ENCODE measurements at regions not wholly inside any gene's neighbourhood (a gene's known extent, or its start where the extent isn't known, plus 50 kb on each side); places are given as distances from the start of the nearest gene placed in this dataset.
"Not testable (repeated sequence)": the region's sequence is repeated elsewhere in the genome, so short reads cannot be mapped to it uniquely, and the experiment has no call there.

DNA sequence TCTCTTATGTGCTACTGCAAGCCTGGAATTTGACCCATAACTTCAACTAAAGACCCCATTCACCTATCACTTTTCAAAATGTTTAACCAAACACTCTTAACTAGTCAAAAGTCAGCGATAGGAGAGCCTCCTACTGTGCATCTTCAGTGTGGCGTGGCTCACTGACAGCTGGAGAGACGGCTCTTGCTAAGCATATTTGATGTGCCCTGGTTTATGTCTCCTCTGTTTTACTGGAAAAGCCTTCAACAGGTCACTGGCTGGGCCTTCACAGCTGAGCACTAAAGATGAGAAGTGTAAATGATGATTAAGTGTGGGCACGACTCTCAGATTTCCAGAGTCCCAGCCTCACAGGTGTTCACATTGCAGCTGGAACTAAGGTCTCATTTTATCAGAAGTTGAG lies 472.1 kb downstream of the SEMA3D start:
- TF ChIP-seq RCOR1 (IDR thresholded peaks at IDR 0.05; ENCODE audit: low read length) (no peak), MEF2A (IDR thresholded peaks at IDR 0.05; ENCODE audit: borderline replicate concordance, low read depth) (no peak)
- no peaks in the 10 kb centered on the region for H3K36me3 ChIP-seq (replicated peaks in 1 of 2; ENCODE audit: control insufficient read depth in 1 of 2, insufficient read depth in 2 of 2, low read length in 1 of 2)
- ChIA-PET CTCF (interaction anchor here (1.5 kb wide), 1 partner anchor 30 kb away, joined by 3 read pairs; no protein-coding TSS in a partner anchor), POLR2A (no interaction called here)
- 0 out of 2 replicates have a peak overlapping the region, but pooled peaks have one; percentile 3 for H2AFZ ChIP-seq (ENCODE audit: low read depth)
- no peak overlapping the region for H3K27ac ChIP-seq (ENCODE audit: low read depth in 2 of 2, low read length in 1 of 2)
- no peaks in the 10 kb centered on the region for H3K9me2 ChIP-seq
- H3K9ac ChIP-seq, result no peak overlapping the region
- peaks cover 0 to 2% of the 10 kb centered on the region in 2 experiments; a peak in 1 of 4 replicates for H3K4me1 ChIP-seq (ENCODE audit: control insufficient read depth in 1 of 2, insufficient read depth in 2 of 2, low read depth in 1 of 2, low read length in 1 of 2)
- WGBS (ENCODE audit: low lambda C conversion rate), result 62% methylated on average over 4 of the region's 4 CpGs
- no peak overlapping the region for H3K4me3 ChIP-seq (ENCODE audit: low read depth in 2 of 2, low read length in 1 of 2)
- DNase-seq, result no peak
- H3K9me3 ChIP-seq, result no peaks in the 10 kb centered on the region
- no peaks in the 10 kb centered on the region for H3K79me2 ChIP-seq (ENCODE audit: insufficient read depth)
- H4K20me1 ChIP-seq (ENCODE audit: insufficient read depth), result no peaks in the 10 kb centered on the region
- H3K4me2 ChIP-seq, result no peak overlapping the region
- H3K27me3 ChIP-seq (ENCODE audit: insufficient read depth), result no peaks in the 10 kb centered on the region
- H3F3A ChIP-seq (replicated peaks; ENCODE audit: insufficient read depth), result no peaks in the 10 kb centered on the region

DNA sequence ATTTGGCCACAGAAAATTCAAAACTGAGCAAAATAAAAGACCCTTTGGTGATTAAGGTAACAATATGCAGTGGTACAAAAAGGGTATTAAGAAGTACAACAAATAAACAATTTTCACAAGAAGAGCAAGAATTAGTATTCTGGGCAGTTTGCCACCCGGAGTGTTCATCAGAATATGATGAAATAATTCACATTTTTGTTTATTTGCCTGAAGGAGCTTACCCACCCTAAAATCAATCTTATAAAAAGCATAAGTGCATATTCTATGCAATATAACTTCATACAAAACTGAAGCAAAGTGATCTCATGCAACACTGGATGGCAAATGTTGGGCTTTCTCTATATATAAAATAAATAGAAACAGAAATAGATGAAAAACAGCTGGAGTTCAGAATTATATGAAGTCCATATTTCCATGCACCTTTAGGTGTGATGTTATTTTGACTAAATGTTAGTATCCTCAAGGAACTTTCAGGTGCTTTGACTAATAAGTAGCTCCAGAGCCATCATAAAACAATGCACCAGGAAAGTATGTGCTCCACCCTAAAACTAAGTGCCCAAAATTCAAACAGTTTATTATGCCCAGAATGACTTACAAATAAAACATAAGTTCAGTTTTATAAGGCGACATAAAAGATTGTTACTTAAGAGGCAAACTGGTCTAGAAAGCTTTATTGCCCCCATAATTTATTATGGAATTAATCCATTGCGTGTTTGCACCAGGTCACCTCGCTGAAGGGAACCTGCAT lies 474.3 kb downstream of the SEMA3D start:
- Histone ChIP-seq H3K27me3 (ENCODE audit: insufficient read depth) (no peaks in the 10 kb centered on the region), H3K9ac (no peak overlapping the region), H3K79me2 (ENCODE audit: insufficient read depth) (no peaks in the 10 kb centered on the region), H3K9me2 (peaks cover 4% of the 10 kb centered on the region; the same call in 1 of the 2 replicates), H3K27ac (ENCODE audit: low read depth in 2 of 2, low read length in 1 of 2) (no peak overlapping the region), H3K4me1 (ENCODE audit: control insufficient read depth in 1 of 2, insufficient read depth in 2 of 2, low read depth in 1 of 2, low read length in 1 of 2) (peaks cover 0 to 2% of the 10 kb centered on the region in 2 experiments; a peak in 1 of 4 replicates), H3K4me2 (no peak overlapping the region), H3K9me3 (no peaks in the 10 kb centered on the region), H2AFZ (ENCODE audit: low read depth) (no peak overlapping the region), H4K20me1 (ENCODE audit: insufficient read depth) (no peaks in the 10 kb centered on the region), H3K36me3 (replicated peaks in 1 of 2; ENCODE audit: control insufficient read depth in 1 of 2, insufficient read depth in 2 of 2, low read length in 1 of 2) (peaks cover 0 to 5% of the 10 kb centered on the region in 2 experiments), H3K4me3 (ENCODE audit: low read depth in 2 of 2, low read length in 1 of 2) (no peak overlapping the region), H3F3A (replicated peaks; ENCODE audit: insufficient read depth) (peaks cover 3% of the 10 kb centered on the region)
- DNase-seq, result no peak
- ChIA-PET POLR2A (no interaction called here), CTCF (interaction anchor here (0.9 kb wide), 1 partner anchor 9 kb away, joined by 3 read pairs; no protein-coding TSS in a partner anchor)
- 94% methylated on average over 4 of the region's 4 CpGs for WGBS (ENCODE audit: low lambda C conversion rate)
- no peak for TF ChIP-seq TAF1 (IDR thresholded peaks at IDR 0.05; ENCODE audit: borderline replicate concordance, low read depth, low read length)
- TF ChIP-seq, protein P1, sequence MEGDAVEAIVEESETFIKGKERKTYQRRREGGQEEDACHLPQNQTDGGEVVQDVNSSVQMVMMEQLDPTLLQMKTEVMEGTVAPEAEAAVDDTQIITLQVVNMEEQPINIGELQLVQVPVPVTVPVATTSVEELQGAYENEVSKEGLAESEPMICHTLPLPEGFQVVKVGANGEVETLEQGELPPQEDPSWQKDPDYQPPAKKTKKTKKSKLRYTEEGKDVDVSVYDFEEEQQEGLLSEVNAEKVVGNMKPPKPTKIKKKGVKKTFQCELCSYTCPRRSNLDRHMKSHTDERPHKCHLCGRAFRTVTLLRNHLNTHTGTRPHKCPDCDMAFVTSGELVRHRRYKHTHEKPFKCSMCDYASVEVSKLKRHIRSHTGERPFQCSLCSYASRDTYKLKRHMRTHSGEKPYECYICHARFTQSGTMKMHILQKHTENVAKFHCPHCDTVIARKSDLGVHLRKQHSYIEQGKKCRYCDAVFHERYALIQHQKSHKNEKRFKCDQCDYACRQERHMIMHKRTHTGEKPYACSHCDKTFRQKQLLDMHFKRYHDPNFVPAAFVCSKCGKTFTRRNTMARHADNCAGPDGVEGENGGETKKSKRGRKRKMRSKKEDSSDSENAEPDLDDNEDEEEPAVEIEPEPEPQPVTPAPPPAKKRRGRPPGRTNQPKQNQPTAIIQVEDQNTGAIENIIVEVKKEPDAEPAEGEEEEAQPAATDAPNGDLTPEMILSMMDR (IDR thresholded peaks at IDR 0.05), result no peak
- no peak for TF ChIP-seq NFIC (IDR thresholded peaks at IDR 0.05; ENCODE audit: borderline replicate concordance)
- TF ChIP-seq CHD2 (IDR thresholded peaks at IDR 0.05; ENCODE audit: low read length, partially characterized antibody), result no peak
- no peak for TF ChIP-seq RFX5 (IDR thresholded peaks at IDR 0.05; ENCODE audit: low read length)

DNA sequence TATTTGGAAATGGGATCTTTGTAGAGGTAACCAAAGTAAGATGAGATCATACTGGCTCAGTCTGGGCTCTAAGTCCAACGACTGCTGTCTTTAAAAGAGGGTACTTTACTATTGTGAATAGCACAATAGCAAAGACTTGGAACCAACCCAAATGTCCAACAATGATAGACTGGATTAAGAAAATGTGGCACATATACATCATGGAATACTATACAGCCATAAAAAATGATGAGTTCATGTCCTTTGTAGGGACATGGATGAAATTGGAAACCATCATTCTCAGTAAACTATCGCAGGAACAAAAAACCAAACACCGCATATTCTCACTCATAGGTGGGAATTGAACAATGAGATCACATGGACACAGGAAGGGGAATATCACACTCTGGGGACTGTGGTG lies 476.3 kb downstream of the SEMA3D start:
- H3K9me3 ChIP-seq; H3K4me1 ChIP-seq (ENCODE audit: control insufficient read depth in 1 of 2, insufficient read depth in 2 of 2, low read depth in 1 of 2, low read length in 1 of 2); H3K9ac ChIP-seq; H3K9me2 ChIP-seq; H3K4me3 ChIP-seq (ENCODE audit: low read depth in 2 of 2, low read length in 1 of 2); H3K4me2 ChIP-seq; DNase-seq; H4K20me1 ChIP-seq (ENCODE audit: insufficient read depth); H2AFZ ChIP-seq (ENCODE audit: low read depth); H3K27ac ChIP-seq (ENCODE audit: low read depth in 2 of 2, low read length in 1 of 2); H3F3A ChIP-seq (replicated peaks; ENCODE audit: insufficient read depth); POLR2A ChIA-PET; H3K27me3 ChIP-seq (ENCODE audit: insufficient read depth); CTCF ChIA-PET; H3K36me3 ChIP-seq (replicated peaks in 1 of 2; ENCODE audit: control insufficient read depth in 1 of 2, insufficient read depth in 2 of 2, low read length in 1 of 2); H3K79me2 ChIP-seq (ENCODE audit: insufficient read depth): not testable (repeated sequence)
- 85% methylated on average over 1 of the region's 3 CpGs for WGBS (ENCODE audit: low lambda C conversion rate)
